Stimulated activated CD4-positive, alpha-beta T cell treated with anti-CD3 and anti-CD28 coated beads, Interleukin-2, amount 100 ng/mL, for 48 hours (primary cell): ENCODE measurements at regions not wholly inside any gene's neighbourhood (a gene's known extent, or its start where the extent isn't known, plus 50 kb on each side); places are given as distances from the start of the nearest gene placed in this dataset.

ENCODE experiments used
- DNase-seq, 2 donors: peaks; one replicate each; pipeline ENCODE4 v3.0.0-alpha.2; 2020

GRCh38 chr1:30325085-30325935, 398.1 kb downstream of the MATN1 start:
- no peak for DNase-seq

- no peak for DNase-seq
These were observed 398.9 kb downstream of the MATN1 start for GRCh38 chr1:30324251-30325084.

GRCh38 chr1:30323841-30324240, 399.5 kb downstream of the MATN1 start:
- DNase-seq: no peak

DNA sequence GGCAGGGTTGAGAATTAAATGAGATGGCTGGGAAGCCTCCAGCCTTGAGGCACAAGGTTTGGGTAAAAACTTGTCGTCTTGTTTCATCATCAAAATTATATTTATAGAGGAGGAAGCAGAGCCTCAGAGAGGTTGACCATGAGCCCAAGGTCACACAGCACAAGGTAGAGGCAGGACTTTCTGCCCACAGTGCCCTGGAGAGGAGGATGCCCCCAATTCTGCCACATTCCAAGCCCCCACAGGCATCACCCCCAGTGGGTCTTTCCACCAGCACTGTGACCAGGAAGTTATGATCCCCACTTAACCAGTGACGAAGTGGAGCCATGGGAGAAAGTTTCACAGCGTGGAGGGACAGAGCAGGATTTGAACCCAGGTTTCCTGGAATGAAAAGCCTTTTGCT, 400.0 kb downstream of the MATN1 start:
- DNase-seq: no peak

- DNase-seq: no peak
These were observed 400.5 kb downstream of the MATN1 start for GRCh38 chr1:30322859-30323257.

- no peak for DNase-seq
These were observed 401.2 kb downstream of the MATN1 start for GRCh38 chr1:30321996-30322858.

DNA sequence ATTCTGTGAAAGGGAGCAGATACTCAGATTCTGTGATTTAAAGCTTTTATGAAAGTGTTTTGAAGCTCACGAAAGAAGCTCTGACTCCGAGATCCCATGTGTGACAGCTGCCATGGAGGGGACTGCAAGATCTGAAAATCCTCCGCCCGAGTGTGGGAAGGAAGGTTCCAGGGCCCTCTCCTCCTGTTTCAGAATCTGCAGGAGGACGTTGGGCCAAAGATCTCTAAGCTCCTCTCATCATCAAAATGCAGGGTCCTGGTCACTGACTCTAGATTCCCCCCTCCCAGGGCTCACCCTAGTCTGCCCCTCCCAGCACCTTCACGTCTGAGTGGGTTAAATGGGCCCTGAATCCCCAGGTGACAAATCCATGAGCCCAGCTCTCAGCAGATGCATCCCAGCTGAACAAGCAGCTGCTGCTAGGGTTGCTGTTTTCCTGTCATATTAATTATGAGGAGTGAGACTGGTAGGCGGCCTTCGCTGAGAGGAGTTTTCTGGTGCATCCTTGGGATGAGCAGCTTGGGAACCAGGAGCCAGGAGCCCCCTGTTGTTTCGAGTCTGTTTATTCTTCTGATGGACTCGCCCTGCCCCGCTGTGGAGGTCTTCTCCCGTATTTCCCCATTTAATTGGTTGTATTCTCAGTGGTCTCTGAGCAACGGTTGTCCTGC, 402.0 kb downstream of the MATN1 start:
- DNase-seq: no peak

GRCh38 chr1:30320581-30320890, 402.8 kb downstream of the MATN1 start:
- no peak for DNase-seq

- no peak for DNase-seq
These were observed 403.4 kb downstream of the MATN1 start for GRCh38 chr1:30319765-30320580.

GRCh38 chr1:30318864-30319718, 404.3 kb downstream of the MATN1 start:
- DNase-seq: no peak

DNA sequence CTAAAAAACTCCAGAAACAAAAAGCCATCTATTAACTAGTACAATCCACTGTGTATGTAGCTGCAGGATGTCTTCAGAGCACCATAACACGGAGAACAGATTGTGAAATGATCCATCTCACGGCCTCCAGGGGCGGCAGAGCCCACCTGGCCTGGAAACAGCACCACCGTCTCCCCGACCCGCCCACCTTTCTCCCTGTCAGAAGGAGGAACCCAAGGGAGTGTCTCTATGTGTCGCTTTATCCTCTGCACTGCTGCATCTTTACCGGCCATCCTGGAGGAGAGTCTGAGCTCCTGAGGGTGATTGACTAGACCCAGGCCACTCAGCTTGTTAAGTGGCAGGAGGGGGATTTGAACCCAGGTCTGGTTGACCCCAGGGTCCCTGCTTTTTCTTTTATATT, 405.0 kb downstream of the MATN1 start:
- no peak for DNase-seq

DNA sequence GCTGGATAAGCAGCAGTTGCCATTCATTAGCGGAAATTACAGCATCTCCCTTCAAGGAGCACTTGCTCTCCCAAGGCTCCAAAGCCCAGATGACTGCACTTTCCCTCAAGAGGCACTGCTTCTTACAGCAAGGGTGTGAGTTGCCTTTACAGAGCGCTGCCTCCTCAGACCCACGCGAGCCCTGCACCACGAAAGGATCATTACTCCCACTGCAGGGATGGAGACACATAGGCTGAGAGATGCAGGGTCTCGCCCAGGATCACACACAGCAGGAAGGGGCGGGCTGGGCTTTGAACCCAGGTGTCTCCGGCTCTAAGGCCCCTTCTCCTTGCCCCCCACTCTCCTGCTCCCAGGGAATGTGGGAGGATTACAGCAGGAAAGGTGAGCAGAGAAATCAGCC, 405.5 kb downstream of the MATN1 start:
- DNase-seq: no peak

DNA sequence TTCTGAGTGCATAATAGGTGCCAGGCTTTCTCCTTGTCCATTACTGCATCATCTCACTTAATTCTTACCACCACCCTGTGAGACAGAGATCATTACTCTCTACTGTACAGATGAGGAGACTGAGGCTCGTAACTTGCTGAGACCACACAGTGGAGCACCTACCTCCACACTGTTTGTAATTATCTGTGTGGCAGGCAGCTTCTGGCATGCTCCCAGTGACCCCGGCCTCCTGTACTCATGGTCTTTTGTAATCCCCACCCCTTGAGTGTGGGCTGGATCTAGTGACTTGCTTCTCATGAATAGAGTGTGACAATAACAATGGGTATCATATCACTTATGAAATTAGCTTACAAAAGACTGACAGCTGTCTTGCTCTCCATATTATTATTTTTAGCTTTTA, 407.3 kb downstream of the MATN1 start:
- no peak for DNase-seq

DNA sequence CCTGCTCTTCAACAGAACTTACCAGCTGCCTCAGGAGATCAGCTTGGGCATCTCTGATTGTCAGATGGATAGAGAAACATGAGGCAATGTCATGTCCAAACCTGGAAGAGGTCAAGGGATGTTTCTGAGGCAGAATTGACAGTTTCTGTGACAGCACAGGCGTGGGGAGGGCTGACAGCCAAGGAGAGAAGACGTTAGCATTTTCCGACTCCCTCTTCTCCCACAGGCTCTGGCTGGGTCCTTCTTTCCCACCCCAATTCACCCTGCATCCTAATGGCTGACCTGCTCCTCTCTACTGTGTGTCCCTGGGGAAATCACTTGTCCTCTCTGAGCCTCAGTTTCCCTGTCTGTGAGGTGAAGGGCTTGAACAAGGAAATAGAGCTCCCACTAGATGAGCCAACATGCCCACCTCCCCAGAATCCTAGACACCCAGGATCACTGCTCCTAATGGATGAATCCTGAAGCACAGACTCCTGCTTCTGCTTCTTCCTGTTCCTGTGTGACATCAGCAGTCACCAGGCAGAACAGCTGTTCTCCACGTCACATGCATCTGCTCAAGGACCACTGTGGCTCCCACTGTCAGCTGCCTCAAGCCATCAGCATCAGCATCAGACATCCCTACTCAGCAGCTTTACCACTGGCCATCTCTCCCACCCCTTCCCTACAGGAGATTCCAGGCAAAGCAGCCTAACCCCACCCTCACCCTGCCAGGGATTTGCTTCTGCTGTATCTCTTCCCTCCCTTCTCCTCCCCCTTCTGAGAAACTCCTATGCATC, 408.0 kb downstream of the MATN1 start:
- no peak for DNase-seq

DNA sequence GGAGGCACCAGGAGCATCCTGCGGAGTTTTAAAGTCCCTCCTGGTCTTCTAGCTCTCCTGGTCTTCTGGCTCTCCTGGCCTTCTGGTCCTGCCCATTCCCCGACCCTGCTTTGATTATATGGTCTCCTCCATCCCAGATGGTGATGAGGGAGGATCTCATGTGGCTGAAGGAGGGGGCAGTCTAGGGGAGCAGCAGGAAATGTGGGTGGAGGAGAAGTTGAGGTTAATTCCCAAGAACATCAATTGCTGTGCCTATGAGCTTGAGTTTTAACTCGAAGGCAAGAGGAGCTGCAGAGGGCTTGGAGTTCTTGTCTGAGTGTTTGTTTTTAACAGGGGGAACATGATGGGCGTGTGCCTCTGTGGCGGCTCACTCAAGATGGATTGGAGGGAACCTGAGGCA, 408.8 kb downstream of the MATN1 start:
- DNase-seq: no peak

- DNase-seq: no peak
These were observed 409.8 kb downstream of the MATN1 start for GRCh38 chr1:30313584-30313983.

GRCh38 chr1:30313176-30313575, 410.2 kb downstream of the MATN1 start:
- no peak for DNase-seq

DNA sequence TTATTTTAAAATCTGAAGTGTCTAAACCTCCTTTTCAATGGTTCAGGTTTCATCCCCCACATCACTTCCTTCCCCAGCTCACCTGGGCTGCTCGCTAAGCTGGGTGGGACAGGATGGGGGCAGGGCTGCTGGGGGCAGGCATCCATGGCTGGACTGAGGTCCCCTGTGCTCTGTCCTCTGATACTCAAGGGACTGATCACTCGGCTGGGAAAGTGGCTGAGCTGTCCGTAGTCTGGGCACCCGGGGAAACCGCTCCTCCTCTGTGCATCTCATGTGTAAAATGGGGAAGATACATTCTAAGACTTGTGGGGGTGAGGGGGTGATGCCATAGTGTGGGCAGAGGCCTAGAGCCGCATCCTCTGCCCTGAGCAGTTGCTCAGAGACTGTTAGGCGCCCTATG, 411.2 kb downstream of the MATN1 start:
- DNase-seq: no peak

GRCh38 chr1:30311749-30312148, 411.6 kb downstream of the MATN1 start:
- DNase-seq: no peak
